ENCODE measurements at regions not wholly inside any gene's neighbourhood (a gene's known extent, or its start where the extent isn't known, plus 50 kb on each side); places are given as distances from the start of the nearest gene placed in this dataset.

DNA sequence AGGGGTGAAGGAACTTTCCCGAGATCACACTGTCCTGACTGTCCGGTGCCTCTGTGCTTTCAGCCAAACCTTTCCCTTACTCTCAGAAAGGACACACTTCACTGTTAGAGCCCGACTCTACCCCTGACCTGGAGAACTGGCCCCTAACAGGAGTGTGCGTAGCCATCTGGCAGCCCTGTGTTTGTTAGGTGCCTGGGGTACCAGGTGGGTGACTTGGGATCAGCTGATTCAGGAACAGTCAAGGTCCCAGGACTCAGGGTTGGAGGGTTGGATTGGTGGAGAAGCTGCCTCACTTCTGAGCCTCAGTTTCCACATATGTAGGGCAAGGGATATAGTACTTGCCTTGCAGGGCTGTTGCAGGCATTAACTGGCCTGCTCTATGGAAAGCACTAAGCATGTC lies 98.3 kb upstream of the SLC6A11 start:
- no peaks in the 10 kb centered on the region for H3K9me3 Mint-ChIP-seq
- no peak overlapping the region for H3K4me3 Mint-ChIP-seq

DNA sequence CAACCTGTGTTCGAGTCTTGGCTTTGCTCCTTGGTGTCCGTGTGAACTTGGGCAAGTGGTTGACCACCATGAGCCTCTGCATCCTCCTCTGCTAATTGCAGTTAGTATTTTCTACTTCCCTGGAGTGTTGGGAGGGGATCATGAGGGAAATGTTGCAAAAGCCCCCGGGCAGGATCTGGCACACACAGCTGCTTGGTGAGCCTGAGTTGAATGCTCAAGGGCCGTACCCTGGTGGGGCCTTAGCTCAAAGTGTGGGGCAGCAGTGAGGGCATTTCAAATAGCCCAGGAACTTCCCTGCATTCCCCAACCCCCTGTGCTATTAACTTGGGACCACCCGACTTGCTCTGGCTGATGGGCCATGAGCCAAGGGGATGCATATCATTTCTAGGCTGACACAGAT lies 94.9 kb upstream of the SLC6A11 start:
- H3K36me3 Mint-ChIP-seq: no peaks in the 10 kb centered on the region
- Histone ChIP-seq H3K4me2 (no peak overlapping the region), H3K9ac (no peak overlapping the region), H3K79me2 (ENCODE audit: low read depth) (no peaks in the 10 kb centered on the region), H3K27me3 (no peaks in the 10 kb centered on the region), H3K9me3 (ENCODE audit: low read depth) (no peaks in the 10 kb centered on the region), H2AFZ (replicated peaks) (no peak overlapping the region), H4K20me1 (ENCODE audit: low read depth) (no peaks in the 10 kb centered on the region), H3K27ac (no peak overlapping the region), H3K4me1 (no peaks in the 10 kb centered on the region), H3K36me3 (no peaks in the 10 kb centered on the region), H3K4me3 (no peak overlapping the region), H3F3A (ENCODE audit: low read depth) (no peaks in the 10 kb centered on the region)
- no peak for DNase-seq (ENCODE audit: low spot score)
- H3K9me3 Mint-ChIP-seq: no peaks in the 10 kb centered on the region
- TF ChIP-seq EZH2phosphoT487 (IDR thresholded peaks at IDR 0.05) (no peak), EZH2 (IDR thresholded peaks at IDR 0.05) (no peak)
- TF ChIP-seq, protein P1, sequence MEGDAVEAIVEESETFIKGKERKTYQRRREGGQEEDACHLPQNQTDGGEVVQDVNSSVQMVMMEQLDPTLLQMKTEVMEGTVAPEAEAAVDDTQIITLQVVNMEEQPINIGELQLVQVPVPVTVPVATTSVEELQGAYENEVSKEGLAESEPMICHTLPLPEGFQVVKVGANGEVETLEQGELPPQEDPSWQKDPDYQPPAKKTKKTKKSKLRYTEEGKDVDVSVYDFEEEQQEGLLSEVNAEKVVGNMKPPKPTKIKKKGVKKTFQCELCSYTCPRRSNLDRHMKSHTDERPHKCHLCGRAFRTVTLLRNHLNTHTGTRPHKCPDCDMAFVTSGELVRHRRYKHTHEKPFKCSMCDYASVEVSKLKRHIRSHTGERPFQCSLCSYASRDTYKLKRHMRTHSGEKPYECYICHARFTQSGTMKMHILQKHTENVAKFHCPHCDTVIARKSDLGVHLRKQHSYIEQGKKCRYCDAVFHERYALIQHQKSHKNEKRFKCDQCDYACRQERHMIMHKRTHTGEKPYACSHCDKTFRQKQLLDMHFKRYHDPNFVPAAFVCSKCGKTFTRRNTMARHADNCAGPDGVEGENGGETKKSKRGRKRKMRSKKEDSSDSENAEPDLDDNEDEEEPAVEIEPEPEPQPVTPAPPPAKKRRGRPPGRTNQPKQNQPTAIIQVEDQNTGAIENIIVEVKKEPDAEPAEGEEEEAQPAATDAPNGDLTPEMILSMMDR (IDR thresholded peaks at IDR 0.05): no peak
- H3K4me3 Mint-ChIP-seq: no peak overlapping the region
- H3K4me1 Mint-ChIP-seq: no peaks in the 10 kb centered on the region
- H3K27ac Mint-ChIP-seq: no peak overlapping the region
- peaks cover 7% of the 10 kb centered on the region for H3K27me3 Mint-ChIP-seq (ENCODE audit: insufficient read depth, low read depth)

More for the DNA sequence above, 98.3 kb upstream of the SLC6A11 start:
- Histone ChIP-seq H3K36me3 (no peaks in the 10 kb centered on the region), H3K4me2 (no peak overlapping the region), H4K20me1 (ENCODE audit: low read depth) (no peaks in the 10 kb centered on the region), H3K79me2 (ENCODE audit: low read depth) (no peaks in the 10 kb centered on the region), H3K4me3 (no peak overlapping the region), H2AFZ (replicated peaks) (no peak overlapping the region), H3K27me3 (peaks cover 17% of the 10 kb centered on the region), H3K27ac (no peak overlapping the region), H3F3A (ENCODE audit: low read depth) (no peaks in the 10 kb centered on the region), H3K9me3 (ENCODE audit: low read depth) (peaks cover 6% of the 10 kb centered on the region), H3K4me1 (no peaks in the 10 kb centered on the region), H3K9ac (no peak overlapping the region)
- no peaks in the 10 kb centered on the region for H3K4me1 Mint-ChIP-seq
- no peaks in the 10 kb centered on the region for H3K36me3 Mint-ChIP-seq
- DNase-seq (ENCODE audit: low spot score): no peak
- H3K27ac Mint-ChIP-seq: no peak overlapping the region
- TF ChIP-seq, protein P1 (IDR thresholded peaks at IDR 0.05): no peak
- TF ChIP-seq EZH2 (IDR thresholded peaks at IDR 0.05): no peak
- TF ChIP-seq EZH2phosphoT487 (IDR thresholded peaks at IDR 0.05): no peak
- peaks cover 11% of the 10 kb centered on the region for H3K27me3 Mint-ChIP-seq (ENCODE audit: insufficient read depth, low read depth)

DNA sequence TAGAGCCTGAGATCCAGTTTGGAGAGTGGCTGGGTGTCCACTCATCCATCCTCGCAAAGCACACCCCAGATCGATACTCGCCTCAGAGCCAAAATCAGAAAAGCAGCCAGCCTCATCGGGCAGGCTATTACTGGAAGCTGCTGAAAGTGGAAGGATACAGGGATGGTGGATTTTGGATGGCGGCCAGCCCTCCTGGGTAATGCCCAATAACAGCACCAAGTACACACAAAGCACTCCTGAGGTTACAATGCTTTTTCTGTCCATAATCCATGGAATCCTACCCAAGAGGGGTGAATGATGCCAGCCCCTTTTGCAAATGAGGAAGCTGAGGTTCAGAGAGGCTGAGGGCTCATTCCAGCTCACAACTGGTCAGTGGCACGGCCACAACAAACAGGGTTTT lies 93.1 kb upstream of the SLC6A11 start:
- no peaks in the 10 kb centered on the region for H3K4me1 Mint-ChIP-seq
- H3K9me3 Mint-ChIP-seq: no peaks in the 10 kb centered on the region
- peaks cover 5% of the 10 kb centered on the region for H3K27me3 Mint-ChIP-seq (ENCODE audit: insufficient read depth, low read depth)
- no peak overlapping the region for H3K4me2 ChIP-seq
- DNase-seq (ENCODE audit: low spot score): no peak
- no peaks in the 10 kb centered on the region for H4K20me1 ChIP-seq (ENCODE audit: low read depth)
- no peaks in the 10 kb centered on the region for H3K4me1 ChIP-seq
- no peaks in the 10 kb centered on the region for H3K79me2 ChIP-seq (ENCODE audit: low read depth)
- H3K27ac Mint-ChIP-seq: no peak overlapping the region
- H3F3A ChIP-seq (ENCODE audit: low read depth): no peaks in the 10 kb centered on the region
- H3K9ac ChIP-seq: no peak overlapping the region
- H3K36me3 Mint-ChIP-seq: no peaks in the 10 kb centered on the region
- no peaks in the 10 kb centered on the region for H3K27me3 ChIP-seq
- H3K4me3 ChIP-seq: no peak overlapping the region
- TF ChIP-seq, protein P1 (IDR thresholded peaks at IDR 0.05): no peak
- TF ChIP-seq EZH2phosphoT487 (IDR thresholded peaks at IDR 0.05) (no peak), EZH2 (IDR thresholded peaks at IDR 0.05) (no peak)
- H2AFZ ChIP-seq (replicated peaks): no peak overlapping the region
- no peaks in the 10 kb centered on the region for H3K36me3 ChIP-seq
- no peak overlapping the region for H3K27ac ChIP-seq
- no peak overlapping the region for H3K4me3 Mint-ChIP-seq
- H3K9me3 ChIP-seq (ENCODE audit: low read depth): no peaks in the 10 kb centered on the region
